HCT116 (cell line): ENCODE measurements at regions not wholly inside any gene's neighbourhood (a gene's known extent, or its start where the extent isn't known, plus 50 kb on each side); places are given as distances from the start of the nearest gene placed in this dataset.

Experiments used
- ATAC-seq: fragments of 200-7000 bp; cut with Tn5 transposase; 2 replicates; pipeline ENCODE4 v1.9.1; 2020; ENCODE audit warnings: mild to moderate bottlenecking, moderate library complexity
- BruUV-seq: library from RNA; stranded (reverse); fragments of 400-500 nt; replicated peaks from 2 replicates; lab custom pipeline; 2021; lab: Mats Ljungman, UMichigan
- CTCF ChIA-PET: fragments of 300-600 bp; sonication (Branson Sonifier 250); formaldehyde crosslinking; loops from one replicate; lab custom pipeline; 2021; ENCODE audit warnings: antibody characterized with exemption; lab: Charles Lee
- POLR2A ChIA-PET: fragments of 300-600, 350-600 bp; sonication (Branson Sonifier 250); formaldehyde crosslinking; loops from one replicate; lab custom pipeline; 2021; ENCODE audit warnings: antibody characterized with exemption; lab: Charles Lee
- RAD21 ChIA-PET, 2 experiments: fragments of 300-600 bp; sonication (Branson Sonifier 250); formaldehyde crosslinking; loops; one replicate each; lab custom pipeline; 2023; ENCODE audit warnings: low total read pairs in 2 of 2; ENCODE audit not compliant: uncharacterized antibody in 2 of 2, unreplicated experiment in 2 of 2, low non-redundant PET in 1 of 2; lab: Charles Lee
- DNase-seq: peaks from one replicate; pipeline ENCODE4 v3.0.0-alpha.2; 2010; ENCODE audit warnings: low read depth, low spot score
- H2AFZ ChIP-seq: fragments of 200-600 bp; shearing (Covaris generic), sonication (generic); 2 replicates; pipeline ENCODE4 v1.6.1; 2017; ENCODE audit warnings: low read depth, mixed run types, mixed read lengths, antibody characterized with exemption, low read length; ENCODE audit not compliant: poor library complexity, severe bottlenecking
- H3K27ac ChIP-seq: 2 replicates; pipeline ENCODE4 v1.5.1; 2012; ENCODE audit warnings: low read depth, low read length
- H3K27me3 ChIP-seq: fragments of 200-600 bp; sonication (generic); 2 replicates; pipeline ENCODE4 v1.6.1; 2016; ENCODE audit warnings: mixed run types, low read length, mixed read lengths; ENCODE audit not compliant: insufficient read depth
- H3K36me3 ChIP-seq, 2 experiments: fragments of 200-500 bp in 1 of 2; fragments of 200-600 bp in 1 of 2; sonication (Bioruptor generic) in 1 of 2; sonication (generic) in 1 of 2; 2 replicates each; pipeline versions ENCODE4 v1.5.1 to v1.6.1; 2014 to 2016; ENCODE audit warnings: low read length in 2 of 2, inconsistent platforms in 1 of 2, mixed read lengths in 1 of 2, mixed run types in 1 of 2; ENCODE audit not compliant: insufficient read depth in 2 of 2, control insufficient read depth in 1 of 2
- H3K4me1 ChIP-seq, 2 experiments: fragments of 200-600 bp in 1 of 2; sonication (generic) in 1 of 2; 2 replicates each; pipeline versions ENCODE4 v1.5.1 to v1.6.1; 2012 to 2017; ENCODE audit warnings: low read length in 2 of 2, inconsistent platforms in 1 of 2, mild to moderate bottlenecking in 1 of 2, mixed read lengths in 1 of 2, mixed run types in 1 of 2, moderate library complexity in 1 of 2; ENCODE audit not compliant: insufficient read depth in 2 of 2, control insufficient read depth in 1 of 2
- H3K4me2 ChIP-seq: fragments of 200-600 bp; sonication (generic); 2 replicates; pipeline ENCODE4 v1.6.1; 2017; ENCODE audit warnings: mixed run types, low read length, mixed read lengths
- H3K4me3 ChIP-seq, 2 experiments: fragments of 200-600 bp in 1 of 2; sonication (generic) in 1 of 2; replicated peaks in 1 of 2; 2 replicates each; pipeline ENCODE4 v1.5.1; 2011 to 2016; ENCODE audit warnings: low read length in 2 of 2, control low read depth in 1 of 2, low read depth in 1 of 2, mild to moderate bottlenecking in 1 of 2, mixed read lengths in 1 of 2, mixed run types in 1 of 2
- H3K79me2 ChIP-seq: fragments of 200-600 bp; sonication (generic); 2 replicates; pipeline ENCODE4 v1.6.1; 2017; ENCODE audit warnings: mild to moderate bottlenecking, mixed run types, low read length, moderate library complexity, mixed read lengths; ENCODE audit not compliant: insufficient read depth
- H3K9ac ChIP-seq: fragments of 200-600 bp; sonication (generic); 2 replicates; pipeline ENCODE4 v1.6.1; 2016; ENCODE audit warnings: low read length, mixed read lengths
- H3K9me2 ChIP-seq: fragments of 200-600 bp; sonication (generic), shearing (Covaris generic); 2 replicates; pipeline ENCODE4 v1.6.1; 2017; ENCODE audit warnings: mixed run types, mild to moderate bottlenecking, moderate library complexity; ENCODE audit not compliant: insufficient read depth
- H3K9me3 ChIP-seq, 2 experiments: fragments of 200-500 bp in 1 of 2; fragments of 200-600 bp in 1 of 2; sonication (Bioruptor generic) in 1 of 2; sonication (generic) in 1 of 2; 2 replicates each; pipeline ENCODE4 v1.6.1; 2014 to 2017; ENCODE audit warnings: low read length in 2 of 2, mixed read lengths in 2 of 2, inconsistent platforms in 1 of 2, low read depth in 1 of 2, mild to moderate bottlenecking in 1 of 2, mixed run types in 1 of 2, moderate library complexity in 1 of 2; ENCODE audit not compliant: control insufficient read depth in 1 of 2, insufficient read depth in 1 of 2
- H4K20me1 ChIP-seq: fragments of 200-600 bp; sonication (generic), shearing (Covaris generic); 2 replicates; pipeline ENCODE4 v1.6.1; 2017; ENCODE audit warnings: mixed run types, mild to moderate bottlenecking, moderate library complexity; ENCODE audit not compliant: insufficient read depth
- CBX3 ChIP-seq: IDR thresholded peaks from 2 replicates; pipeline ENCODE4 v1.6.1; 2012; ENCODE audit warnings: low read depth
- CEBPB ChIP-seq: IDR thresholded peaks from 2 replicates; pipeline ENCODE4 v1.6.1; 2012; ENCODE audit warnings: low read depth
- EGR1 ChIP-seq: IDR thresholded peaks from 2 replicates; pipeline ENCODE4 v1.6.1; 2012; ENCODE audit warnings: low read depth
- ELF1 ChIP-seq: IDR thresholded peaks from 2 replicates; pipeline ENCODE4 v1.6.1; 2012; ENCODE audit warnings: low read depth, borderline replicate concordance
- EZH2 ChIP-seq: fragments of 200-600 bp; sonication (generic); IDR thresholded peaks from 2 replicates; pipeline ENCODE4 v1.6.1; 2017; ENCODE audit warnings: antibody characterized with exemption, mixed run types
- EZH2phosphoT487 ChIP-seq: fragments of 200-600 bp; IDR thresholded peaks from 2 replicates; pipeline ENCODE4 v1.6.1; 2018; ENCODE audit warnings: antibody characterized with exemption, borderline replicate concordance
- FOSL1 ChIP-seq: IDR thresholded peaks from 2 replicates; pipeline ENCODE4 v1.6.1; 2012; ENCODE audit warnings: low read depth
- POLR2A ChIP-seq: IDR thresholded peaks from 2 replicates; pipeline ENCODE4 v1.7.0; 2011; ENCODE audit warnings: borderline replicate concordance; ENCODE audit not compliant: insufficient read depth, insufficient read length; ENCODE audit errors: extremely low read depth
- REST ChIP-seq: IDR thresholded peaks from 2 replicates; pipeline ENCODE4 v1.6.1; 2012; ENCODE audit warnings: low read depth
- SIN3A ChIP-seq: IDR thresholded peaks from 2 replicates; pipeline ENCODE4 v1.6.1; 2012; ENCODE audit warnings: low read depth
- SP1 ChIP-seq: IDR thresholded peaks from 2 replicates; pipeline ENCODE4 v1.6.1; 2012; ENCODE audit warnings: low read depth
- SRF ChIP-seq: IDR thresholded peaks from 2 replicates; pipeline ENCODE4 v1.6.1; 2012; ENCODE audit warnings: low read depth
- TCF7L2 ChIP-seq: IDR thresholded peaks from 2 replicates; pipeline ENCODE4 v1.7.0; 2011; ENCODE audit warnings: borderline replicate concordance, inconsistent platforms; ENCODE audit not compliant: insufficient read depth, insufficient read length; ENCODE audit errors: extremely low read depth
- YY1 ChIP-seq: IDR thresholded peaks from 2 replicates; pipeline ENCODE4 v1.6.1; 2011; ENCODE audit warnings: low read length, low read depth, moderate library complexity, mild to moderate bottlenecking; ENCODE audit not compliant: insufficient replicate concordance; ENCODE audit errors: extremely low read depth
- ZBTB33 ChIP-seq: IDR thresholded peaks from 2 replicates; pipeline ENCODE4 v1.6.1; 2011; ENCODE audit warnings: mild to moderate bottlenecking, low read length, moderate library complexity; ENCODE audit not compliant: insufficient replicate concordance; ENCODE audit errors: extremely low read depth
- ZFX ChIP-seq: fragments of 450-650 bp; IDR thresholded peaks from 2 replicates; pipeline ENCODE4 v1.6.1; 2017
- ZNF274 ChIP-seq: fragments of 200-500 bp; sonication (Bioruptor generic); IDR thresholded peaks from 2 replicates; pipeline ENCODE4 v1.6.1; 2014; ENCODE audit warnings: mild to moderate bottlenecking, low read depth, low read length, inconsistent platforms
- intact Hi-C: fragments of 100-400 bp; cut with micrococcal nuclease; formaldehyde crosslinking; loops from 2 replicates; pipeline ENCODE4 v1.10.0; 2022
- TF ChIP-seq, protein P1 (sequence below): IDR thresholded peaks from 2 replicates; pipeline ENCODE4 v1.6.1; 2012
- TF ChIP-seq, protein P2 (sequence below): IDR thresholded peaks from 2 replicates; pipeline ENCODE4 v1.6.1; 2012

- Histone ChIP-seq H2AFZ (no peak overlapping the region), H3K4me2 (no peak overlapping the region), H3K9me2 (no peaks in the 10 kb centered on the region), H3K36me3 (no peaks in the 10 kb centered on the region), H4K20me1 (no peaks in the 10 kb centered on the region), H3K4me1 (no peaks in the 10 kb centered on the region), H3K9ac (no peak overlapping the region), H3K27ac (no peak overlapping the region), H3K27me3 (no peaks in the 10 kb centered on the region), H3K9me3 (peaks cover 15 to 37% of the 10 kb centered on the region in 2 experiments; a peak in 2 of 4 replicates), H3K79me2 (no peaks in the 10 kb centered on the region), H3K4me3 (no peak overlapping the region)
- BruUV-seq, result no TSS peak
- ChIA-PET CTCF (no interaction called here), RAD21 (no interaction called here), POLR2A (no interaction called here)
- TF ChIP-seq SIN3A, result no peak
- TF ChIP-seq SP1, result no peak
- no peak for TF ChIP-seq TCF7L2
- no peak for TF ChIP-seq ELF1
- no peak for TF ChIP-seq CEBPB
- TF ChIP-seq ZFX, result no peak
- TF ChIP-seq, protein P1, sequence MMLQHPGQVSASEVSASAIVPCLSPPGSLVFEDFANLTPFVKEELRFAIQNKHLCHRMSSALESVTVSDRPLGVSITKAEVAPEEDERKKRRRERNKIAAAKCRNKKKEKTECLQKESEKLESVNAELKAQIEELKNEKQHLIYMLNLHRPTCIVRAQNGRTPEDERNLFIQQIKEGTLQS, result no peak
- no peak for TF ChIP-seq EZH2
- no peak for TF ChIP-seq SRF
- TF ChIP-seq POLR2A, result no peak
- no peak for TF ChIP-seq FOSL1
- TF ChIP-seq ZNF274, result no peak
- TF ChIP-seq, protein P2, sequence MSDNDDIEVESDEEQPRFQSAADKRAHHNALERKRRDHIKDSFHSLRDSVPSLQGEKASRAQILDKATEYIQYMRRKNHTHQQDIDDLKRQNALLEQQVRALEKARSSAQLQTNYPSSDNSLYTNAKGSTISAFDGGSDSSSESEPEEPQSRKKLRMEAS, result no peak
- TF ChIP-seq CBX3, result no peak
- no peak for TF ChIP-seq EGR1
- TF ChIP-seq ZBTB33, result no peak
- TF ChIP-seq EZH2phosphoT487, result no peak
- no peak for TF ChIP-seq YY1
- no peak for TF ChIP-seq REST
- ATAC-seq, result no peak
- intact Hi-C loops, result no loop called here
- no peak for DNase-seq
Observed at GRCh38 chr20:55741801-55742200, 263.5 kb downstream of the CBLN4 start.
